GM18505 (cell line): ENCODE measurements at regions not wholly inside any gene's neighbourhood (a gene's known extent, or its start where the extent isn't known, plus 50 kb on each side); places are given as distances from the start of the nearest gene placed in this dataset.
"Not testable (repeated sequence)": the region's sequence is repeated elsewhere in the genome, so short reads cannot be mapped to it uniquely, and the experiment has no call there.

Experiments
- ATAC-seq: cut with Tn5 transposase; IDR thresholded peaks from one replicate; pipeline ENCODE4 v1.9.1; 2021; ENCODE audit not compliant: unreplicated experiment
- POLR2A ChIP-seq: IDR thresholded peaks from 4 replicates; pipeline ENCODE4 v1.6.1; 2011; ENCODE audit warnings: borderline replicate concordance; ENCODE audit not compliant: insufficient read depth, insufficient read length; ENCODE audit errors: extremely low read depth

GRCh38 chr1:91101328-91101727 is 79.5 kb upstream of the ZNF644 start:
- no peak for ATAC-seq
- TF ChIP-seq POLR2A = no peak

- ATAC-seq = no peak
- no peak for TF ChIP-seq POLR2A
Observed at GRCh38 chr1:91099746-91100621, 78.1 kb upstream of the ZNF644 start.

- ATAC-seq = no peak
- TF ChIP-seq POLR2A = no peak
Observed at GRCh38 chr1:91098299-91098906, 76.6 kb upstream of the ZNF644 start.

GRCh38 chr1:91095321-91095720 is 73.5 kb upstream of the ZNF644 start:
- not testable (repeated sequence) for ATAC-seq

GRCh38 chr1:91092503-91092902 is 70.7 kb upstream of the ZNF644 start:
- TF ChIP-seq POLR2A = no peak
- no peak for ATAC-seq

DNA sequence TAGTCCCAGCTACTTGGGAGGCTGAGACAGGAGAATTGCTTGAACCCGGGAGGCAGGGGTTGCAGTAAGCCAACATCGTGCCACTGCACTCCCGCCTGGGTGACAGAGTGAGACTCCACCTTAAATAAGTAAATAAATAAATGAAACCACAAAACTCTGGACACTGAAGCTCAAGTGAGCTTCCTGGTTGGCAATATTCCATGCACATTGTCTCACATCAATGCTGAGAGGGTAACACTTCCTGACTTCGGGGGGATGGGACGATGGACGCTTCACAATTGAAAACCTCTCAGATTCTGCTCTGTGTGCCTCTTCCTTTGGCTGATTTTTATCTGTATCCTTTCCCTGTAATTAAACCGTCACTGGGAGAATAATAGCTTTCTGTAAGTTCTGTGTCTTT is 70.0 kb upstream of the ZNF644 start:
- no peak for ATAC-seq
- no peak for TF ChIP-seq POLR2A

DNA sequence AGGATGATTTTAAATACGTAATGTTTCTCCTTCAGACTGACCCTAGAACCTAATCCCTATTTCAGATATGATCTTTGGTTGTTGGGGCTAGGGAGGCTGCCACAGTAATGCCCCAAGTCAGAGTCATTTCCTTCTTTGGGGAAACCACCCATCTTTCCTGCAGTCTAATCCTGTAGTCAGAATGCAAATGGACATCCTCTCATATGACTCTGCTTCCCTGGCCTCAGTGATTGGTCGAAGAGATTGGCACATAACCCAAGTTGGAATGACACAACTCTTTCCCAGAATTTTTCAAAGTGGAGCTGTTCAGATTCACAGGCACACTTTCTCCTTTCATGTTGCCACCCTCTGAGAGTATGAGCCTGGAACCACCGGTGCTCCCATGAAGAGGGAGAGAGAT is 58.8 kb upstream of the ZNF644 start:
- ATAC-seq = no peak
- no peak for TF ChIP-seq POLR2A

GRCh38 chr1:91078859-91079258 is 57.0 kb upstream of the ZNF644 start:
- TF ChIP-seq POLR2A = no peak
- no peak for ATAC-seq

DNA sequence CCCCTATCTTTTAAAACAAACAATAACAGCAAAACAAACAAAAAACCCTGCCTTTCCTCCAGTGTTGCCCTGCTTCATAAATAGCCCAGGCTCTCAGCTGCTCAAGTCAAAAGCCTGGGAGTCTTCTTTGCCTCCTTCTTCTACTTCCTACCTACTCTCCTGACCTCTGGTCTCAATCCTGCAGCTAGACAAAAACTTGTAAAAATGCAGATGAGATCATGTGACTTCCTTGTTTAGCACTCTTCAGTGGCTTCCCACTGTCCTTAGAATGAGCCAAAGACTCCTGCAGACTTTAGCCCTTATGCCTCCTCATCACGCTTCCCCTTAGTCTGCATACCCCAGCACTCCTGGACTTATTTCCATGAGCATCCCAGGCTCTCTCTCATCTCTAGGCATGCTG is 55.0 kb upstream of the ZNF644 start:
- ATAC-seq = no peak
- no peak for TF ChIP-seq POLR2A

- ATAC-seq = no peak
- TF ChIP-seq POLR2A = no peak
Observed at GRCh38 chr1:91075233-91076135, 53.6 kb upstream of the ZNF644 start.

- no peak for TF ChIP-seq POLR2A
- no peak for ATAC-seq
Observed at GRCh38 chr1:91073299-91073698, 51.5 kb upstream of the ZNF644 start.

DNA sequence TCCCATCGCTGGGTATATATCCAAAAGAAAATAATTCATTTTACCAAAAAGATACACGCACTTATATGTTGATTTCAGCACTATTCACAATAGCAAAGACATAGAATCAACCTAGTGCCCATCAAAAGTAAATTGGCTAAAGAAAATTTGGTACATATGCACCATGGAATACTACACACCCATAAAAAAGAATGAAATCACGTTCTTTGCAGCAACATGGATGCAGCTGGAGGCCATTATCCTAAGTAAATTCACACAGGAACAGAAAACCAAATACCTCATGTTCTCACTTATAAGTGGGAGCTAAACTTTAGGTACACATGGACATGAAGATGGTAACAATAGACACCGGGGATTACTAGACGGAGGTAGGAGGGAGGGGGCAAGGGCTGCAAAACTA is 50.0 kb upstream of the ZNF644 start:
- TF ChIP-seq POLR2A = no peak
- no peak for ATAC-seq
